ENCODE measurements at regions not wholly inside any gene's neighbourhood (a gene's known extent, or its start where the extent isn't known, plus 50 kb on each side); places are given as distances from the start of the nearest gene placed in this dataset.

DNA sequence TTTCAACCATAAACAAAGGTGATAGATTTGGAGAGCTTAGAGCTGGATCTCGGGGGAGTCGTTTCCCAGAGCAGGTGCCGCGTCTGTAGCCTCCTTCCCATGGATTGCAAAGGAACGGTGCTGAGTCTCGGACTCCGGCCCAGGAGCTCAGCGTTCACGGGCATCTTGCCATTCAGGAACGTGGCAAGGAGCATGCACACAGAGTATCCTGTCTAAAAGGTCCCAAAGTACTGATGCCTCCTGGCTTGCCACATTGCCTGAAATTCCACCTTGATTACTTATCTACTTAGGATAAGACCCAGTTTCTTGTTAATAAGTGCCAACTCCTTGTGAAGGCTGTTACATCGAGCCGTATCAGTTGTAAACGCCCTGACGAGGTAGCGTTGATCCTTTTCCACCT, 197.8 kb upstream of the MYT1L start:
- no peak overlapping the region for H3K4me2 ChIP-seq
- no peak for DNase-seq (ENCODE audit: low spot score)
- peaks cover 2% of the 10 kb centered on the region for H3K27me3 Mint-ChIP-seq (ENCODE audit: insufficient read depth, low read depth)
- TF ChIP-seq, protein P1, sequence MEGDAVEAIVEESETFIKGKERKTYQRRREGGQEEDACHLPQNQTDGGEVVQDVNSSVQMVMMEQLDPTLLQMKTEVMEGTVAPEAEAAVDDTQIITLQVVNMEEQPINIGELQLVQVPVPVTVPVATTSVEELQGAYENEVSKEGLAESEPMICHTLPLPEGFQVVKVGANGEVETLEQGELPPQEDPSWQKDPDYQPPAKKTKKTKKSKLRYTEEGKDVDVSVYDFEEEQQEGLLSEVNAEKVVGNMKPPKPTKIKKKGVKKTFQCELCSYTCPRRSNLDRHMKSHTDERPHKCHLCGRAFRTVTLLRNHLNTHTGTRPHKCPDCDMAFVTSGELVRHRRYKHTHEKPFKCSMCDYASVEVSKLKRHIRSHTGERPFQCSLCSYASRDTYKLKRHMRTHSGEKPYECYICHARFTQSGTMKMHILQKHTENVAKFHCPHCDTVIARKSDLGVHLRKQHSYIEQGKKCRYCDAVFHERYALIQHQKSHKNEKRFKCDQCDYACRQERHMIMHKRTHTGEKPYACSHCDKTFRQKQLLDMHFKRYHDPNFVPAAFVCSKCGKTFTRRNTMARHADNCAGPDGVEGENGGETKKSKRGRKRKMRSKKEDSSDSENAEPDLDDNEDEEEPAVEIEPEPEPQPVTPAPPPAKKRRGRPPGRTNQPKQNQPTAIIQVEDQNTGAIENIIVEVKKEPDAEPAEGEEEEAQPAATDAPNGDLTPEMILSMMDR (IDR thresholded peaks at IDR 0.05): no peak
- TF ChIP-seq EZH2 (IDR thresholded peaks at IDR 0.05): no peak
- no peak for TF ChIP-seq EZH2phosphoT487 (IDR thresholded peaks at IDR 0.05)
- H3K79me2 ChIP-seq (ENCODE audit: low read depth): no peaks in the 10 kb centered on the region
- H3K4me1 Mint-ChIP-seq: peaks cover 2% of the 10 kb centered on the region
- no peak overlapping the region for H3K9ac ChIP-seq
- H3K27ac ChIP-seq: no peak overlapping the region
- no peak overlapping the region for H2AFZ ChIP-seq (replicated peaks)
- H3K4me1 ChIP-seq: no peaks in the 10 kb centered on the region
- H3K4me3 ChIP-seq: no peak overlapping the region
- no peak overlapping the region for H3K4me3 Mint-ChIP-seq
- no peaks in the 10 kb centered on the region for H4K20me1 ChIP-seq (ENCODE audit: low read depth)
- no peaks in the 10 kb centered on the region for H3K9me3 ChIP-seq (ENCODE audit: low read depth)
- no peak overlapping the region for H3K27ac Mint-ChIP-seq
- H3K36me3 Mint-ChIP-seq: no peaks in the 10 kb centered on the region
- H3K36me3 ChIP-seq: no peaks in the 10 kb centered on the region
- no peaks in the 10 kb centered on the region for H3K27me3 ChIP-seq
- no peaks in the 10 kb centered on the region for H3K9me3 Mint-ChIP-seq
- no peaks in the 10 kb centered on the region for H3F3A ChIP-seq (ENCODE audit: low read depth)

DNA sequence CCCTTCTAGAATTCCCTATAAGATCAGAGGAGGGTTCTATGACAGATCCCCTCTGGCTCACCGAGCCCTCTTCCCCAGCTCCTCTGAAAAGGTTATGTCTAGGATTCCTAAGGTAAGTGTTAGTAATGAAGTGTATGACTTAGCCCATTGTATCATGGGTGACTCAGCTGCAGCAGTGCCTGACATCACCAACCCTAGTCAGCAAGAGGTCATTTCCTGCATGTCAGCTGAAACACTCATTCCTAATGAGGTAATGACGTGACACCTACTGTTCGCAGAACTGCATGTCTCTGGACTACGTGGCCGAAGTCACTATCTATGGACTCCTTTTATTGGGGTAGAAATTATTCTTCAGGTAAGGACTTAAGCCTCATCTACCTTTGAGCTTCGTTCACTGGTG, 196.1 kb upstream of the MYT1L start:
- Histone ChIP-seq H3K4me2 (no peak overlapping the region), H3K27me3 (no peaks in the 10 kb centered on the region), H3K9ac (no peak overlapping the region), H3K4me3 (no peak overlapping the region), H3K4me1 (no peaks in the 10 kb centered on the region), H3K27ac (no peak overlapping the region), H3F3A (ENCODE audit: low read depth) (no peaks in the 10 kb centered on the region), H3K9me3 (ENCODE audit: low read depth) (no peaks in the 10 kb centered on the region), H3K79me2 (ENCODE audit: low read depth) (no peaks in the 10 kb centered on the region), H4K20me1 (ENCODE audit: low read depth) (no peaks in the 10 kb centered on the region), H2AFZ (replicated peaks) (no peak overlapping the region), H3K36me3 (no peaks in the 10 kb centered on the region)
- peaks cover 2% of the 10 kb centered on the region for H3K4me1 Mint-ChIP-seq
- peaks cover 2% of the 10 kb centered on the region for H3K27me3 Mint-ChIP-seq (ENCODE audit: insufficient read depth, low read depth)
- TF ChIP-seq EZH2phosphoT487 (IDR thresholded peaks at IDR 0.05) (no peak), EZH2 (IDR thresholded peaks at IDR 0.05) (no peak)
- TF ChIP-seq, protein P1 (IDR thresholded peaks at IDR 0.05): no peak
- H3K27ac Mint-ChIP-seq: no peak overlapping the region
- no peaks in the 10 kb centered on the region for H3K9me3 Mint-ChIP-seq
- H3K4me3 Mint-ChIP-seq: no peak overlapping the region
- no peaks in the 10 kb centered on the region for H3K36me3 Mint-ChIP-seq
- DNase-seq (ENCODE audit: low spot score): no peak

DNA sequence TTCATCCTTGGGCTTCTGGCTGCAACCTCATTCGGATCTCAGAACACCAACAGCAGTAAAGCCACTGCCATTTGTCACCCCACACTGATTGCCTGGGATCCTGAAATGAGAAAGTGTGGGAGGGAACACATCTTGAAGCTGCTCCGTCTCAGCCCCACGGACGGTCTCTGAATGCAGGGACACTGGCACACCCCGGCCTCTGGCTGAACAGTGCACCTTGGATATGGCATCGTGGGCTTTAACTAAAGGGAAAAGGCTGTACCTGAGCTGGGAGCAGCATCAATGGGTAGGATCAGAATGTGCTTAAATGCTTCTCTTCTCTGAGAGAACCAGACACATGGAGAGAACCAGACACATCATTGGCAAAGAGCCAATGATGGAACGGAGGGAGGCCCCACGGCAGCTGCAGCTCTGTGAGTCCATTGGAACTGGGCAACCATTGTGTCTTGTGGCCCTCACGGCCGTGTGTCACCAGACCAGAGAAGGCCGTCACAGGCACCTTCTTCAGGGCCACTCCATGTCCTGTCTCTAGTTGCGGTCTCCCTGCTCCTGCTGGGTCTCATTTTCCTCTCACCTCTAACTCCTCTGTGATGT, 193.4 kb upstream of the MYT1L start:
- no peaks in the 10 kb centered on the region for H4K20me1 ChIP-seq (ENCODE audit: low read depth)
- no peaks in the 10 kb centered on the region for H3F3A ChIP-seq (ENCODE audit: low read depth)
- peaks cover 5% of the 10 kb centered on the region for H3K4me1 ChIP-seq
- H3K4me3 ChIP-seq: no peak overlapping the region
- no peak for DNase-seq (ENCODE audit: low spot score)
- H3K9me3 ChIP-seq (ENCODE audit: low read depth): no peaks in the 10 kb centered on the region
- H3K27me3 ChIP-seq: no peaks in the 10 kb centered on the region
- H3K4me3 Mint-ChIP-seq: no peak overlapping the region
- H3K27ac ChIP-seq: no peak overlapping the region
- H3K36me3 ChIP-seq: no peaks in the 10 kb centered on the region
- peaks cover 10% of the 10 kb centered on the region for H3K4me1 Mint-ChIP-seq
- no peak overlapping the region for H2AFZ ChIP-seq (replicated peaks)
- H3K79me2 ChIP-seq (ENCODE audit: low read depth): no peaks in the 10 kb centered on the region
- no peak overlapping the region for H3K4me2 ChIP-seq
- no peak overlapping the region for H3K27ac Mint-ChIP-seq
- no peaks in the 10 kb centered on the region for H3K9me3 Mint-ChIP-seq
- TF ChIP-seq EZH2 (IDR thresholded peaks at IDR 0.05) (no peak), EZH2phosphoT487 (IDR thresholded peaks at IDR 0.05) (no peak)
- TF ChIP-seq, protein P1 (IDR thresholded peaks at IDR 0.05): no peak
- H3K9ac ChIP-seq: no peak overlapping the region
- H3K36me3 Mint-ChIP-seq: no peaks in the 10 kb centered on the region
- peaks cover 12% of the 10 kb centered on the region for H3K27me3 Mint-ChIP-seq (ENCODE audit: insufficient read depth, low read depth)
